Loucy (cell line): ENCODE measurements at regions not wholly inside any gene's neighbourhood (a gene's known extent, or its start where the extent isn't known, plus 50 kb on each side); places are given as distances from the start of the nearest gene placed in this dataset.
A peak's percentile ranks its signal among the peaks of the same experiment; 100 is the strongest.

Experiments used
- CTCF ChIP-seq: fragments of 200-600 bp; sonication (generic); conservative IDR thresholded peaks from 2 replicates; pipeline ENCODE4 v1.5.1; 2014; ENCODE audit warnings: mild to moderate bottlenecking, antibody characterized with exemption, low read length
- EZH2phosphoT487 ChIP-seq: fragments of 200-600 bp; IDR thresholded peaks from 2 replicates; pipeline ENCODE4 v1.6.1; 2018; ENCODE audit warnings: antibody characterized with exemption, mild to moderate bottlenecking, moderate library complexity, borderline replicate concordance

DNA sequence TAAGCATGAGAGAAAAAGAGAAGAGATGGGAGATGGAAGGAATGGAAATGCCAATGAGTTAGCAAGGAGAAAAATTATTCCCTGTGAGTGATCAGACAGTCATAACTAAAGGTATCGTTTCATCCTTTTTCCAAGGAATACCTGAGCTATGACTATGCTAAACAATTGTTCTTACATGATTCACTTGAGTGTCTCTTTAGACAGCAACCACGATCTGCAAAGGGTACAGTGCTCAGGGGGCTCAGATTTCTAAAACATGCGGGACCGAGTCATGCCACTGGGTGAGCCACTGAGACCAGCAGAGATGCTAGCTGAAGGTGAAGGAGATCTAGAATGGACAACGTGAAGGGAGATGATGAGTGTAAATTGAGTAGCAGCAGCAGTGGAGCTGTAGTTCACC lies 78.0 kb upstream of the CTTNBP2 start:
- TF ChIP-seq CTCF (peak; percentile 37; the same call in 1 of the 2 replicates), EZH2phosphoT487 (no peak)
